NCI-H748 treated with DMSO at 0.1 percent for 48 hours (cell line): ENCODE measurements at regions not wholly inside any gene's neighbourhood (a gene's known extent, or its start where the extent isn't known, plus 50 kb on each side); places are given as distances from the start of the nearest gene placed in this dataset.

Experiments
- DNase-seq: peaks from one replicate; lab custom pipeline; 2025; lab: John Stamatoyannopoulos, UW

DNA sequence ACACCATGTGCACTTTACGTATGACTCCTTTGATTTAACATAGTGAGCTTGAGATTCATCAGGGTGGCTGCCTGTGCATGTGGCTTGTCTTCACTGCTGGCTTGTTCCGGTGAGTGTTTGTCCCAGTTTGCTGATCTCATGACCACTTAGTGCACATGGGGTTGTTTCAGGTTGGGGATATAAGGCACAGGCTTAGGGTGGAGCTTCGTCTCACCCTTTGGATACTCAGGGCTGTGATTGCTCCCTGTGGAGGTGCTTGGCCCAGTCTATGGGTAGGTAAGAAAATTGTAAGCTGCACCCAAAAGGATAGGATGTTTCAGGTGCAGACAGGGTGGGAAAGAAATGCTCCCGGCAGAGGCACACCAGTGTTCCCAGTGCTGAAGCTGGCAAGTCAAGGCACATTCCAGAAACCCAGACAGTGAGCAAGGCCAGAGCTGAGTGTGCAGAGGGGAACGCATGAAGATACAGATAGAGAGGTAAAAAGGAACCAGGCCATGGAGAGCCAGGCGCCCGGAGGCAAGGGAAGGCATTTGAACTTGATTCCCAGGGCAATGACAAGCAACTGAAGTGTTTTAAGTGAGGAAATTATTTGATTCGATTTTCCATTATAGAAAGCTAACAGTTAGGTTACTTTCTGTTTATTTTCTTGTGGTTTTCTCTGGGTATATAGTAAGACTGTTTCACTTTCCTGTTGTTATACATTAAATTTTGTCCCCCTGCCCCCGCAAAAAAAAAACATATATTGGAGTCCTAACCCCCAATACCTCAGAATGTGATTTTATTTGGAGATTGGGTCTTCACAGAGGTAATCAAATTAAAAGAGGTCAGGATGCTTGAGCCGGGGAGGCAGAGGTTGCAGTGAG is 289.8 kb upstream of the KLF6 start:
- DNase-seq: no peak

DNA sequence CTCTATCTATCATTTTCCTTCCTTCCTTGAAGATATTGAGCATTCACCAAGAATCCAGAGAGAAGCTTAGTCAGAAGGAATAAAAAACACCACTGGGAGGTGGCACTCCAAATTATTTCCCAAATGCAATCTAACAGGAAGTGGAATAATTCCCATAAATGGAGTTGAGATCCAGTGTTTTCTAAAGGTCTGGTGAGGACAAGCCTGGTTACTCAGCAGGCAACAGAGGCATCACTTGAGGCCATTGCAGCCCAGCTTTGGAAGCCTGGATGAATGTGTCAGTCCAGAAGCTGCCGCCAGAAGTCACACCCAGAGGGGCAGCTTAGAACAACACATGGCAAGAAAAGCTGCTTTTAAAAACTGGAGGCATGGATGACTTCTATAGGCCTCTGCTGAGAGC is 288.9 kb upstream of the KLF6 start:
- DNase-seq: no peak

DNA sequence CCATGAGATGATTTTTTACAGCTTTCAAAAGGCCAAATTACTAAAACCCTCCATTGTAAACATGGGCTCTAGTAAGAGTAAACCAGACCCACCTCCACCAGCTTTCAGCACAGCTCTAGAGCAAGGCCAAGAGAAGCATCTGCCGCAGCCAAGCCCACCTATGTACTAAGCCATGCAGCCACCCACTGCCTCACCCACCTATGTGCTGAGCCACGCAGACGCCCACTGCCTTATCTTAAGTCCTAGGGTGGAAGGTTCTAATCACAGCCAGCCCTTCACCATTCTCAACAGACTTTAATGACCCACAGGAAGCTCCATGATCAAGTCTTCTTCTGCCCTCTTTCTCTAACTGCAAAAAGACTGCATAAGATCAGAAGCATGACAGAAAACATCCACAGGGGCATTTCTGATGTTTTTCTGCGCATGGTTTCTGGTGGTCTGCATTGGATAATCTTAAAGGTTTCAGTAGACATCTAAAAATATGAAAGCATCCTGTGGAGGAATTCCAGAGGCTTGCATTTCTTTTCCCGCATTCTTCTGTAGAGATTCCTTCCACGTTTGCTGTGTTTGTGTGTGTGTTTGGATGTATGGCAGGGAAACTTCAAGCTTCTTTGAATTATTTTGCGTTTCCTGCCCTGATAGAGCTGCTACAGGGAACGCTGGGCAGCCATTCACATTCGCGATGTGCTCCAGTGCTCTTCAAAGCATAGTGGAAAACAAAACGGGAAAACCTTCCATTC is 286.1 kb upstream of the KLF6 start:
- DNase-seq: no peak

DNA sequence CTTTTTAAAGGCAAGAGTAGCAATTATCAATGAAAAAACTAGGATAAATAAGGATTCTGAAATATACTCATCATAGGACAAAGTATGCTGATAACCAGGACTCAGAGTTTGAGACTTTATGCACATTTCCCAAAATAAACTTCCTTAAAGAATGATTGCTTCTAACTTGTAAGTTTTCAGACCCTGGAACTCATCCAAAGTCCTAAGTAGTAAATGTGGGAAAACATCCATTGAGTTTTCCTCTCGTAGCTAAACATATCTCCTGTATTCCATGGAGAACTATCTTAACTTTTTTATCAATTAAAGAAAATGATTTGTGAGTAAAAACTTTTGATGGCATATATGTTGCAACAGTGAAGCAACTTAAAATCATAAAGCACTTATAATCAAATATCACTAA is 285.2 kb upstream of the KLF6 start:
- no peak for DNase-seq

DNA sequence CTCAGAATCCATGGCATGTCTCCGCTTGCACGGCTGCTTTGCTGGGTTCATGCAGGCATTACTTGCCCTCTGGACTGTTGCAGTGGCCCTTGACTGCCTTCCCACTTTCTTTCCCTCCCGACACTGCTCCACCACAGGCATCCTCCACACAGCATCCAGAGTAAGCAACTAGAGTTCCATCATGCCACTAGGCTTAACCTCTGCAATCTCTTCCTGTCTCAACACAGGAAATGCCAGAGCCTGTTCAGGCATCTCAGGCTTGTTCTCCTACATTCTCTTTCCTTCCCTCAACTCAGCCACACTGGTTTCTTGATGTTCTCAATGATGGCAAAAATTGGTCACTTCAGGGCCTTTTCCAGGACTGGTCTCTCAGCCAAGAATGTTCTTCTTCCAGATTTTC is 284.5 kb upstream of the KLF6 start:
- no peak for DNase-seq

DNA sequence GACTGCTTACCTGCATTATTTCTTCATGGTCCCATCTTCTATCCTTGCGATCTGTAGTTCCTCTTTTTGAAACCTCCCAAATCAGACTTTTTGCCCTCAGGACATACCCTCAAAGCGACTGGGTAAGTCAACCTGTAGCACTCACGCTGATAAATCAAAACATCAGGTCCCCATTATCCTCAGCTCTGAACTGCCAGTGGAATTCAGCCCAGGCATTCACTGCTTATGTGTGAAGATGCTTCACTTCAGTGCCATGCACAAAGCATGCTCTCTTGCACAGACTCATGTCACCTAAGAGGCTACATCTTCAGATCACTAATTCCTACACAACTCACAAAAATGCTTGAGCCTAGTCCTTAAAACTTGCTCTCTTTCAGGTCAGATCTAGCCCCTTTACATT is 283.6 kb upstream of the KLF6 start:
- no peak for DNase-seq

DNA sequence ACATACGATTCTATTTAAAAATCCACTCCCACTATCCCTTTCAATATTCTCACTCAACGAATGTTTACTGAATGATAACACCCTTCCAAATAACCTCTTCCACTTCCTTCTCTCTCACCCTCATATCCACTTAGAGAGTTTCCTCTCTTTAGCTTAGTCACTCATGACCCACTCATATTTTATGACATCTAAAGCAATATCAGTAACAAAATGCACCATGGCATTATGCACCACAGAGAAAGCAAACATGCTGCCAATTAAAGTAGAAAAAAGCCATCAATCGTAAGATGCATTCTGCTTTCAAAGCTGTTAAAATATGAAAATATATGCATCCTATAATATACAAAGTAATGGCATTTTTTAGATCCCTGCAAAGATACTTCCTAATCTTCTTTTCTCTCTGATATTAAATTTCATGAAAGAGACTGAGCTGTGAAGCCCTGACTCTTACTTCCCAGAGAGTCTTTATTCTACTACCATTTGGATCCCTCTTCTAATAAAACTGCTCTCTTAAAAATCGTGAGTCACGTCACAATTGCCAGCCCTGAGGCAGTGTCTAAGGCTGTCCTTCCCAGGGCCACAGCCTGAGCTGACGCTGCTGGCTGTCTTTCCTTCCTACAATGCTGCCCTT is 283.0 kb upstream of the KLF6 start:
- DNase-seq: peak; percentile 10

DNA sequence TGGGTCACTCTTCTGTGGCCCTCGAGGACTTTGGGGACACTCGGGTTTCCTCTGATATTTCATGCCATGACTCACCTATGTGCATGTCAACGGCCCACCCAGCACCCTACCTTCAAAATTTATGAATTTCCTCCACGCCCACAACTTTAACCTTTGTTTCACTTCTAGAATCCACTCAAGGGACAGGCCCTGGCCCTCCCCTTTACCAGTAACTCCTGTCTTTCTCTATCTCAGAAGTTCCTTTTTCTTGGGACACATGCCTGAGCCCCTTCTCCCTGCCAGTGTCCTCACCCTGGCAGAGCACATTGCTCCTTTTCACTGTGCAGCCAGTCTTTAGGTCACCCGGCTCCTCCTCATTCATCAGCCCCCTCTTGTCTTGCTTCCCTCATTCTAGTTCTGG is 282.5 kb upstream of the KLF6 start:
- DNase-seq: no peak

DNA sequence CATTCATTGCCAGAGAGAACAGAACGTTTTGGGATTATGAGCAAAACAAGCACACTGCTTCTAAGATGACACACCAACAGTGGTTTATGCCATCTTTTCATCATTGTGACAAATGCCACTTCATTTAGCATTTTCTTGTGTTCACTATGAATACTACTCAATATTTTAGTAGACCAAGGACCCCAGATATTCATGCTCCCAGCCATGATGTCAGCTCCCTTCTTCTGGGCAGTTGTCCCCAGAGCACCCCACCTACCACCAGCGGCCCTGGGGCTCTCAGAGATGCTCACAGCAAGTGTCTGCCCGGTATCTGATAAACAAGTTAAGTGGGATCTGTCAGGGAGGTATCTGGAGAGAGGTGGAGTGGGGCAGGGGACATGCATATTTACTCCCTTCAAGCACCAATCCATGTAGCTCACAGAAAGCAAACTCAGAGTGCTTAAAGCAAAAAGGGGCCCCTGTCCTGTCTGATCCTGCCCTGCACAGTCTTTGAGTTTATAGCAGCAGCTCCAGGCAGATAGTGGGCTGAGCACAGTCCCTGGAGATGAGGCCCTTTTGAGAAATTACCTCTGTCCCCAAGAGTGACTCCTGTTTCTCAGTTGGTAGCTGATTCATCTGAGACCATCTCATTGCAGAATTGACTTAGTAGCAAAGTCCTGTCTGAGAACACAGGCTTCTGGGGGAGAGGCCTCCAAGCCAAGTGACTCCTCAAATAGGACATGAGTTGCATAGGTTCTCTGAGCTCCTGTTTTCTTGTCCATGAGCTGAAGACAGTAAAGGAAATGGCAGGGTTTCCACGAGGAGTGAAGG is 281.8 kb upstream of the KLF6 start:
- DNase-seq: no peak

DNA sequence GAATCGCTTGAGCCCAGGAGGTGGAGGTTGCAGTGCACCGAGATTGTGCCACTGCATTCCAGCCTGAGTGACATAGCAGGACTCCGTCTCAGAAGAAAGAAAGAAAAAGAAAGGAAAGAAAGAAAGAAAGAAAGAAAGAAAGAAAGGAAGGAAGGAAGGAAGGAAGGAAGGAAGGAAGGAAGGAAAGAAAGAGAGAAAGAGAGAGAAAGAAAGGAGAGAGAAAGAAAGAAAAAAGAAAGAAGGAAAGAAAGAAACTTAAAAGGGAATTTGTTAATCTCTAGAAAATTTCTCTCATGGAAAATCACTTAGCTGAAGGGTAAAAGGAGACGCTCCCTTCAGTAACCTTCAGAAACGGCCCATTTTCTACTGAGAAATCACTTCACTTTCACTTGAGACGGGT is 279.5 kb upstream of the KLF6 start:
- no peak for DNase-seq

DNA sequence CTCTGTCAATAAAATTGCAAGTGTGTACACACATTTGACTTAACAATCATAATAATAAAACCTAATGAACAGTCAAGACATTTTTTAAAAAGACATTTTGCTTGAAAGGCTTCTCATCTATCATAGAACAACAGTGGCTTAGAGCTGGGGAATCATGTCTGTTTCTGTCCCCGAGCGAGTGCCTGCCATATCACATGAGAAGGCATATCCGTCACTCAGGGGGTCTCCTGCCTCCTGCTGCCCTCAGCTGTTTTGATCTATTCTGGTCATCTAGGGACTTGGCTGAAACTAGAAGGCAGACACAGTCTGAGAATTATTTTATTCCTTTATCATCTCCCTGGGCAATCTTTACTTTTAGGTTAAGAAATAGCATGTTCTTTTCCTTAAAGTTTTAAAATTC is 278.7 kb upstream of the KLF6 start:
- no peak for DNase-seq

DNA sequence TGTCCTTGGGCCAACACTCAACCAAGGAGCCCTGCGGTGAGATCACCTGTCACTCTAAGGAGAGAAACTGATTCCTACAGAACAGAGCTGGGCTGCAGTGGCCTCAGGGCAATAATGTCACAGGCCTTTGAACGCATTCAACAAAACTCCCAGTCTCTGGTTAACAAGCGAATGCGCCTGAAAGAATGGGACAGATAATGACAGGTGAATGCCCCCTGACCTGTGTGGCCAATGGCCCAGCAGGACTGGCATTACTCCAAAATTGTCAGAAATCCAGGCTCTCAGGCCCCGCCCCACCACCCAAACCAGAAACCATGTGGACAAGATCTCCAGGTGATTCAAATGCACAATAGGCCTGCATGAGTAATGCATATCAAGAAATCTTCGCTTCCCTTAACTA is 277.7 kb upstream of the KLF6 start:
- no peak for DNase-seq

DNA sequence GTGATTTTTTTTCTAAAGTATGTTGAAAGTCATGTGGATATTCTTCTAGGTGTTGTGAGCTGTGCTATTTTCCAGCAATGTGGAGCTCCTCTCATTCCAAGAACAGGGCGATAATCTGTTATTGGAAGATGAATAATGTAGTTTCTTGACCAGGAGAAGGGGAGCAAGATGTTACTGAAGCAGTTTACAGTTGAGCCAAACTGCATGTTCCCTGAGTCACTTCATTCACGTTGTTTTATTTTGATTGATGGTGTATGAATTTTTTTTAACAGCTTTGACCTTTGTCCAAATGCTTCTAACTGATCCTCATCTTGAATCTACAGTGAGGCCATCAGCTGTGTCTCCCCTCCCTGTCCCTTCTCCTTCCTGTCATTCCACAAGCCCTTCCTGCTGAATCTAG is 277.1 kb upstream of the KLF6 start:
- DNase-seq: no peak

DNA sequence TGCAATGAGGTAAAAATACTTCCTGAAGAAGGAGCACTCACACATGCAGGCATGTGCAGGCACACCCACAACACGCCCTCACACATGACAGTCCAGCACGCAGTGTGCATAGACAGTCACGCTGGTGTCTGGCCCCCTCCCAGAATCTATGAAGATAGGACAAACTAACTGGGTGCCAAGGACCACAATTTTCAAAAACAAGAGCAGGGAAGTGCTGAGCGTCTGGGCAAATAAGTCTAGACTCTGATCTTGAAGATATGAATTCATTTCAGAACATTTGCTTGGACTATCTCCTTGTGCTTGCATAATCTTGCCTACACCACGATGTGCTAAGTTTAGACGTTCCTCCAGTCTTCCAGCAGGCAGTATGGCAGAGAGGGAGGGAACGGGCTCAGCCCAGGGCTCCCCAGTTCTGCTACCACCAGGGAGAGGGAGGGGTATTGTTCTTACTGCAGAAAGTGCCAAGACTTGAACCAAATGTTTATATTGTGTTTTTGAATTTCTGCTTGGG is 276.5 kb upstream of the KLF6 start:
- DNase-seq: no peak

DNA sequence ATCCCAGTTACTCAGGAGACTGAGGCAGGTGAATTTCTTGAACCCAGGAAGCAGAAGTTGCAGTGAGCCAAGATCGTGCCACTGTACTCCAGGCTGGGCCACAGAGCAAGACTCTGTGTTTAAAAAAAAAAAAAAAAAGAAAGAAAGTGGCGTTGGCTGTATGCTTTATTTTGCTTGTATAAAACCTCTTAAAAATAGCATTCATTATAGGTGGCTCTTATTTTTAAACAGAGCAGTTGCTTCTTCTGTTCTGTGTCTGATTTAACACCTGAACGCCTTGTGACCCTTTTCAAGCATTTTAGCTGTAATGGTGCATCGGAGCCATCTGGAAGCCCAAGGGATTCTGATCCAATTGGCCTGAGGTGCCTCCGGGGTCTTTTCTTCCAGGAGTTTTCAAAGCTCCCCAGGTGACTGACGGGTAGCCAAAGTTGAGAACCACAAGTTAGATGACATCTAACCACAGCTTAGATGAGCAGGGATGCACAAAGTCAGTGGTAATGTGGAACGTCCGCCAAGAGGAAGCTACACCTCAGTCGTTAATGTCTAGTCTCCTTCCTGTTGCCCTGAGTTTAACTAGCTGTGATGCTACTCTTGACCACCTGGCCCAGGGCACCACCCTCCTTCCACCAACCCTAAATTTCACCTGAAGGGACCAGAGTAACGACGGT is 274.6 kb upstream of the KLF6 start:
- DNase-seq: no peak

DNA sequence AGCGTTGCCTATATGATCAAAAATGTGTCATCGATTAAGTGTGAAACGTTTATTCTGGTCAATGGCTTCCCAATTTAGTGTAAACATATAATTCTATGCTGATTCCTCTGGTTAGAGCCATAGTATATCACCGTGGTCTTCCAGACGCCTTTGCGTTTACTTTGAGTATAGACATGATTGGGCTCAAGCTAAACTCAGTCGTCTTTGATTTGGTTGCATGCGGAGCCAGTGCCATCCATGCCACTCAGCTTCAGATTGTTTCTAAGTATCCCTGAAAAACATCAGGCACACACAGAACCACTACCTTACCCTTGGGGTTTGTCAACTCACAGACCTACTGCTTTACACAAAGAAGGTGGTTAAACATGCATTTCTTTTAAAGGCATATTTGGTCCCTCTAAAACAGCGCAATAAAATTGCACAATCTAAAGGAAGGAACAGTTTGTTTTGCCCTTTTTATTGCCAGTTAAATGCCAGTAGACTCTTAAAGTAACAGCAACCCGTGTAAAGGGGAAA is 273.6 kb upstream of the KLF6 start:
- DNase-seq: no peak

DNA sequence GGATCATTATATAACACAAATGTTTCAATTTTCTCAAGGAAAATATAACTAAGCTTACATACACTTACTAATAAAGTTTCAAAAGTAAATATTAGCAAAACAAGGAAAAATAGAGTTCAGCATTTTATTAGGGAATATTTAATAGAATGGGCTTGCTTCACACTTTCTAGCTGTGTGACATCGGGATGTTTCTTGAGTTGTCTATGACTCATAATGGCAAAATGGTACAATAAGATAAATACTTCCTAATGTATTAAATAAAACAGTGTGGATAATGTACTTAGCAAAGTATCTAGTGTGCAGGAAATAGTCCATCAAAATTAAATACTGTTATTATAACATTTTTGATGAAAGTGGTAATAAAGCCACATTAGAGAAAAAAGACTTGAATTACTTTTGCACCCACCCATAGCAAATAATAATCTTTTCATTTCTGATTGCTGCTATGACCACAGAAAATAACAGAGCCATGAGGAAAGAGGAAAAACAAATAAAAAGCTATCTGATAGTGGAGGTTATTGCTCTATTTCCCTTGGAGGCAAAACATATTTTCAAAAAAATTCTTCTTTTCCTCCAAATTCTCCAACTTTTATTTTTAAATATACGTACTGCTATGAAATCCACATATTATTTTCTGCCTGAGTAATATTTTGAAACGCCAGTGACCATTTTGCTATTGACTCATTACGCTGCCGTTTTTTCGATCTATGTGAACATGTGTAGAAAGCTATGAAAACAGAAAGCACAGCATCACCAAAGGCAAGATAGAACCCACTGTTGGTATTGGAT is 272.9 kb upstream of the KLF6 start:
- DNase-seq: peak; percentile 2

DNA sequence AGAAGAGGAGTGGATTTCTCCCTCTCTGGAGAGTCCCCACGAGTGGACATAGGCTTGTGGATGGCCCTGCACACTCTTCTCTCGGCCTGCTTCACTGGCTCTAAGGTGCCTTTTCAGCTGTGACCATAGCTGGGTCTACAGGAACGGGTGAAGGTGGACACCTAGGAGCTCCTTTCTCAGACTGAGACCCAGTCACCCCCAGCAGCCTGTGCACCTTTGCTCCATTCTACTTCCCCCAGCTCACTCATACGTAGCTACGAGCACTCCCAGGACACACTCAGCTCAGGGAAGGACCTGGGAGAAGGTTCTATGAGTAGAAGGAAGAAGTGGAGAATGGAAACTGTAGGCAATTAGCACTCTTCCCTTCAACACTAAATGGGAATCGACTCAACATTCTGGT is 272.0 kb upstream of the KLF6 start:
- DNase-seq: no peak

DNA sequence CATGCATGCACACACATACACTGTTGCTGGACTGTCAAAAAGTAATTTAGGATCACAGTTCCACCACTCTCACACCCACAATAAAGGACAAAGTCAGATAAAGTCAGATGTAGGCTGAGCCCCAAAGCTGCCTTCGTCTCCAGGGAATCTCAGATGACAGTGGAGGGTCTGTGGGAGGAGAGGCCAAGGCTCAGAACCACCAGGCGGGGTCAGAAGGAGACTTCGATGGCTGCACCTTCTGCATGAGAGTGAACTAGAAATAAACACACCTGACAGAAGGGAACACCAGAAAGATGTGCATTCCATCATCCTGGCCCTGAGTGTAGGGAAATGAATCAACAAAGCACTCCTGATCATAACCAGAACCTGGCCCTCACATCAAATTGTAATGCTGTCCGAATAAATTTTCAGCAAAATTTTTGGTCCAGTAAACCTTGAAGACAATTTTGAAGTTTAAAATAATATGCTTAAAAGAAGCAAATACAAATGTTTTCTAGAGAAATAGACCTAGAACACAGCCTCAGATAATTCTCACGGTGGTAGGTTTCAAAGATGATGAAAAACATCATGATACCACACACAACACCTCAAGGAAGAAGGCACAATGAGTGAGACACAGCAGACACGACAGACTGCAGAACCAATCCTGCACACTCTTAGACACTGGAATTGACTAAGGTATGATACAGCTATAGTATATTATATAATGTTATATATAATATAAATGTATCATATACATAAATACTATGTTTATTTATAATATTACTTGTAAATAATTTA is 269.8 kb upstream of the KLF6 start:
- no peak for DNase-seq

DNA sequence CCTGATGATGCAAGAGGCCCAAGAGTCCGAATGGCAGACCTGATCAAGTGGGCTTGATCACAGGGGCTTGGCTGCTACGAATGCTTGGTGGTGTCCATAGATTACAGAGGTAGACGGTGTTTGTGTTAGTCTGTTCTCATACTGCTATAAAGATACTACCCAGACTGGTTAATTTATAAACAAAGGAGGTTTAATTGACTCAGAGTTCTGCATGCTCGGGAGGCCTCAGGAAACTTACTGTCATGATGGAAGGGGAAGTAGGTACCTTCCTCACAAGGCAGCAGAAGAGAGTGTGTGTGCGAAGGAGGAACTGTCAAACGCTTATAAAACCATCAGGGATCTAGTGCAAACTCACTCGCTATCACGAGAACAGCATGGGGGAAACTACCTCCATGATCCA is 268.9 kb upstream of the KLF6 start:
- no peak for DNase-seq
